PC-3 (cell line): ENCODE measurements at regions not wholly inside any gene's neighbourhood (a gene's known extent, or its start where the extent isn't known, plus 50 kb on each side); places are given as distances from the start of the nearest gene placed in this dataset.

ENCODE experiments used
- CTCF ChIP-seq: fragments of 300-600 bp; sonication (generic); conservative IDR thresholded peaks from 2 replicates; pipeline ENCODE4 v1.5.1; 2017; ENCODE audit warnings: antibody characterized with exemption, low read depth, mild to moderate bottlenecking, low read length
- EZH2 ChIP-seq: fragments of 300-600 bp; sonication (generic); IDR thresholded peaks from one replicate; pipeline ENCODE4 v1.6.1; 2017; ENCODE audit warnings: antibody characterized with exemption, mild to moderate bottlenecking, low read length; ENCODE audit not compliant: unreplicated experiment

GRCh38 chr4:120261117-120261516, 194.5 kb upstream of the MAD2L1 start:
- TF ChIP-seq CTCF = no peak
- no peak for TF ChIP-seq EZH2
